Stimulated activated CD4-positive, alpha-beta T cell treated with anti-CD3 and anti-CD28 coated beads, Interleukin-15, amount 100 ng/mL, for 48 hours (primary cell): ENCODE measurements at regions not wholly inside any gene's neighbourhood (a gene's known extent, or its start where the extent isn't known, plus 50 kb on each side); places are given as distances from the start of the nearest gene placed in this dataset.

Experiments
- DNase-seq, 2 donors: peaks; one replicate each; pipeline ENCODE4 v3.0.0-alpha.2; 2020; ENCODE audit warnings: low read depth in 2 of 2

DNA sequence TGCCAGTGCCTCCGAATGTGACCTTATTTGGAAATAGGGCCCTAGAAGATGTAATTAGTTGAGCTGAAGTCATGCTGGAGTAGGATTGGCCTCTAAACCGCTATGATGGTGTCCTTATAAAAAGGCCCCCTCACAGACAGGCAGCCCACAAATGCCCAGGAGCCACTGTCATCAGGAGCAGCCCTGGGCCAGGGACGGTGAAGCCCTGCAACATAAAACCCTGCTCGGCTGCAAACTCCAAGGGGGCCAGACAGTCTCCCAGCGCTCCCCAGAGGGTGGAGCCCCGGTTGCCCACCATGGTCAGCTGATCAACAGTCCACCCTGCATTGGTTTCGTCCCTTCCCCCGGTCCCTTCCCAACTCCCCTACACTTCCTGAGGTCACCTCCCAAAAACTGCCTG, 351.7 kb downstream of the FOXL1 start:
- DNase-seq = no peak

GRCh38 chr16:86930663-86931373, 352.5 kb downstream of the FOXL1 start:
- no peak for DNase-seq

- no peak for DNase-seq
Observed at GRCh38 chr16:86931410-86931941, 353.1 kb downstream of the FOXL1 start.

- DNase-seq = no peak
Observed at GRCh38 chr16:86932130-86932982, 354.0 kb downstream of the FOXL1 start.

DNA sequence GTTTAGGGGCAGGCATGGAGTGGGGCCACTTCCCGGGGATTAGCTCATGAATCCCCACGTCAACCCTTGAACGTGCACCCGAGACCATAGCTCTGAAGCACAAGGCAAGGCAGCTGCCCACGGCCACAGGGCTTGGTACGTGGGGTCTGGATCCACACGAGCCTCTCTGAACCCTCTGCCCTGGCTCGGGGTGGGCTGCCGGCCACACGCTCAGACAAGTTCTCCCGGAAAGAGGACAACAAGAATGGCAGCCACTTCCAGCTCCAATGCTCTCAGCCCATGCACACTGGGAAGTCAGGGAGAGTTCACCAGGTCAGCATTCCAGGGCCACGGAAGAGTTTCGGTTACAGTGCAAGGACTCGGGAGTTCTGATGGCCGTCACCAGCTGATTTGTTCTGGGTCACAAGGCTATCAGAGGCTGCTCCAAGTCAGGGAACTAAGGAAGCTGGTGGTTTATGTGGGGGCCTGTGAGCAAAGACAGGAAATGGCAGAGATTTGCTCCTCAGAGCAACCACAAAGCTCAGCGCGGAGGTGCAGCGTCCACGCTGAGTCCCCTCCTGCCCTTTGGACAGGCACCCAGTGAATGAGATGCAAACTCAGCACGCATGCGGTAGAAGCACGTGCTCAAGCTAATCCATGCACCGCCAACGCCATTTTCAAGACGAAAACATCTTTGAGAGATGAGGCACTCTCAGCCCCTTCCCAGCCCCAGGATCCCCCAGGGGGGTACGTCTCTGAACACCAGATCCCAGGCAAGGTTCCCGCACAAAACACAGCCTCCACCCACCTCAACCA, 356.4 kb downstream of the FOXL1 start:
- no peak for DNase-seq

- no peak for DNase-seq
Observed at GRCh38 chr16:86939609-86940008, 361.3 kb downstream of the FOXL1 start.

DNA sequence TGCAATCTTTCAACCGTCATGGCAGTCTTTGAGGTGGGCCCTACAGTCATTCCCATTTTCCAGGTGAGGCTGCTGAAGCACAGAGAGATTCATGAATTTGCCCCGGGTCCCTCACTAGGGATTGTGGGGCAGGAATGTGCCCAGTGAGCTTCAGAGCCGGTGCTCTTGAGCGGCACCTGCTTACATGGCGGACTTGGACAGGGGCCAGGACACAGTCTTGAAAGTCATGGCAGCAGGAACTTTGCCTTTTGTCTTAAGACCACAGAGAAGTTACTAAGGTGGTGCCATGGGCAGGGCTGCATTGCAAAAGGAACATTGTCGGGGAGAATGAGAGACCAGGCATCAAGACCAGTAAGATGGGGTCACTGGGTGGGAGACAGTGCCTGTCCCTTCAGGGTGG, 363.4 kb downstream of the FOXL1 start:
- no peak for DNase-seq

- no peak for DNase-seq
Observed at GRCh38 chr16:86942151-86943051, 364.1 kb downstream of the FOXL1 start.

- DNase-seq = no peak
Observed at GRCh38 chr16:86945166-86945900, 367.0 kb downstream of the FOXL1 start.

DNA sequence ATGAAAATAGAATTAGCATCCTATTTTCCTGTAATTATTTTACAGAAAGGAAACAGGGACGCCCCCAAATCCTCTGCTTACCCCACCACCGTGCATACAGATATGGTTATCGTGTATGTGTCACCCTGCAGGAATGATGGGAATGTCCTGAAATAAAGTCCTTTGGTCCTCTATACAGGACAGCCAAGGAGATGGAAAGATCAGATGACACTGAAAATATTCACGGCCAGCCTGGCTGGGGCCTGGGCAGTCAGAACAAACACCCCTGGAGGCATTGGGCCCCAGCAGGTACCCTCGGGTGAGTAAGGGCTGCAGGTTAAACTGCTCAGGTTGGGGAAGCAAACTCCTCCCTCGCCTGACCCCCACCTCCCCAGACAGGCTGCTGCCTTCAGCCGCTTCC, 368.0 kb downstream of the FOXL1 start:
- no peak for DNase-seq

DNA sequence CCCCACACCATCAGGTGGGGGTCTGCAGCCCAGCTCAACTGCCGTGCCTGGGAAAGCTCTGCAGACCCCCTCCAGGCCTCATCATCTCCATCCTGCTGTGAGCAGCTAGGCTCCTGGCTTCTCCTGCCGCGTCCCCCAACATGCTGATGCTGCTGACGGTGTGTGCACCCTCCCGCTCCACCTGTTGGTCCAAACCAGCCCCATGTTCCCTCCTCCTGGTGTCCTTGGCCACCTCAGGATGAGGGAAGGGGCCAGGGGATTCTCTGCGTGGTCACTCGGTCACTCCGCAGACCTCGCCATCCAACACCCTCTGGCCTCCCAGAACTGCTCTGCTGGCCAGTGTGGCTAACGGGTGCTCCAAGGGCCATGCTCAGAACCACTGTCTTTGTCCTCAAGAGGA, 368.6 kb downstream of the FOXL1 start:
- no peak for DNase-seq

- no peak for DNase-seq
Observed at GRCh38 chr16:86948046-86948445, 369.1 kb downstream of the C16orf95 start.

DNA sequence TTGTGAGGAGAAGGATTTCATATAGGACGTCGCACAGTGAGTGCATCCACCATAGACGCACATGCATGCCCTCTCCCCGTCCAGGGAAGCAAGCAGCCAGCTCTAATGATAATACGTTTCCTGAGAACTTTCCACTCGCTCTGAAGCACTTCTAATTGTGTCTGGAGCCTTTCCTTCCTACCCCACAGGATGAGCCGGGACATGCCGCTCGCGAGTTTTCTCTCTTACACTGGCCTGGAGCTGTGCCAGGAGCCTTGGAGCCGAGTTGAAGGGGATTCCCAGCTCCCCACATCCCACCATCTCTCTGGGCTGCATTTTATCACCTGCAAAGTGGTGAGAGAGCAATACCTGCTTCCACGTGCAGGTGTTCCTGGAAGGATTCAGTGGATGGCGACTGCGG, 368.1 kb downstream of the C16orf95 start:
- no peak for DNase-seq

- no peak for DNase-seq
Observed at GRCh38 chr16:86949630-86950029, 367.6 kb downstream of the C16orf95 start.

DNA sequence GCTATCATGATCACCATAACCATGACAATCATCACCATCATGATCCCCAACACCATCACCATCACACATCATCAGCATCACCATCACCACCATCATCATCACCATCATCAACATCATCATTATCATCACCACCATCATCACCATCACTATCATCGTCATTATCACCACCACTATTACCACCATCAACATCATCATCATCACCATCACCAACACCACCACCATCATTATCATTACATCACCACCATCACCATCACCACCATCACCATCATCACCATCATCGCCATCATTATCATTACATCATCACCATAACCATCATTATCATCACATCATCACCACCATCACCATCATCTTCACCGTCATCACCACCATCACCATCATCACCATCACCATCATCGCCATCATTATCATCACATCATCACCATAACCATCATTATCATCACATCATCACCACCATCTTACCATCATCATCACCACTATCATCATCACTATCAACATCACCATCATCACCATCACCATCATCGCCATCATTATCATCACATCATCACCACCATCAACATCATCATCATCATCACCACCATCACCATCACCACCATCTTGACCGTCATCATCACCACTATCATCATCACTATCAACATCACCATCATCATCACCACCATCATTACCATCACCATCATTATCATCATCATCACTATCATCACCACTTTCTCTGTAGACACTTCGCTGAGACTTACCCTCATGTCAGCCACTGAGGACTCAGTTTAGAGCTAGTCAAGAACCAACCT, 366.0 kb downstream of the C16orf95 start:
- no peak for DNase-seq

DNA sequence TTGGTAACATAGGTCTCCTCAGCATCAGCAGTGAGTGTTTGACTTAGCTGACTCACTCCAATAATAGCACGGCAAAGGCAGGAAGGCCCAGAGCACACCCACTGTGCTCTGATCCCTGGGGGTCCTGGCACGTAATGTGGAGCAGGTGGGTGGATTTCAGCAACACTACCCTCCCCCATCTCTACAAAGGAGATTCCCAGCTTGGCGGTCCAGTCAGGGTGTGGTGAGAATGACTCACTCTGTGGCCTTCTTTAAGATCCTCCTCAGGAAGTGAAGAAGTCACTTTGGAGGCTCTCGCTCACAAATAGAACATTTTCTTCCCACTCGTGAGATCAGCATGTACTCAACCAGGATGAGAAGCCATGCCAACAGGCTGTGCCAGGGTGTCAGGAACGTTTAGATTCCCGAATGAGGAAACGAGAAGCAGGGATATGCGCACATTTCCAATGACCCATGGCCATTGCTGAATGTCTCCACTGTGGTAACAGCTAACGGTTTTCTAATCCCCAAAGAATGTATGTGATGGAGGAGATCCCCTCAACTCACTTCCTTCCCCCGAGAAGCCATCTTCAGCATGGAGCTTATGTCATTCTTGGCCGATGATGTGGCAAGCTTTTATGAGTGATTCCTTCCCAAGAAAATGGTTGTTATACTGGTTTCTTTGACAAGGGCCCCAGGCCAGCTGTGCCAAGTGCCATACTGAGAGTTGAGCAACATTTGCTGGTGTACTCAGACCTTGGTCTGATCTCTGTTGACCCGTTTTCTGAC, 365.2 kb downstream of the C16orf95 start:
- no peak for DNase-seq

GRCh38 chr16:86952769-86953168, 364.4 kb downstream of the C16orf95 start:
- no peak for DNase-seq

DNA sequence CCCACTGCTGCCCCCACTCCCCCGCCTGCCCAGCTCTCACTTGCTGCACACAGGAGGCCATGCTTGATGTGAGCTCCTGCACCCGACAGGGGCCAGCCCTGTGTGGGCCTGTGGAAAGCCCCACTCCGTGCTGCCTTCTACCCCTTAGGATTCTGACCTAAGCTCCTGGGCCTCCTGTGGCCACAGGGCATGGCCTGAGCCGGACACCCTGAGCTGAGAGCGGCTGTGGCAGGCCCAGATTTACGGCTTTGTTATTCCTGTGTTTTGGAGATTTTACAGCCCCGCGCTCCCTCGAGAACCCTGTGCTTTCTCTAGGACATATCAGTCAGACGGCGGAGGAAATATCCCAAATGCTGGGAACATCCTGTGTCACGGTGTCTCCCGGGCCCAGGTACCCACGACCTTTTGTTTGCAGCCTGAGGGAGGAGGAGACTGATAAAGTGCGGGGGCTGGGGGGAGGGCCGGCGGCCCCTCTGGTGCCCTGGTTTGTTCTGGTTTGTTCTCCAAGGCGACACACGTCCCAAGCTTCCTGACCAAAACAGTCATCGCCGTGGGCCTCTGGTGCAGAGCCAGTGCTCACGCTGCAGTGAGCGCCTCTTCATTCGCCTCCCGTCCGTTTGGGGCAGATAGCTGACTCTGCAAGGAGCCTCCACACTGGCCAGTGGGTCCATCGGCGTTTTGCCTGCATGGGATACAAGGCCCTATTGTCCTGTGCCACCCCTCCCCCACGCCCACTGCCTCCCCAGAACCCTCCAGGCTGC, 363.4 kb downstream of the C16orf95 start:
- DNase-seq = no peak
